Panc1 (cell line): ENCODE measurements at regions not wholly inside any gene's neighbourhood (a gene's known extent, or its start where the extent isn't known, plus 50 kb on each side); places are given as distances from the start of the nearest gene placed in this dataset.

Source experiments
- ATAC-seq: fragments of 200-7000 bp; cut with Tn5 transposase; 2 replicates; pipeline ENCODE4 v1.9.1; 2020; ENCODE audit warnings: mild to moderate bottlenecking, moderate library complexity
- BruUV-seq: library from RNA; stranded (reverse); fragments of 400-500 nt; replicated peaks from 2 replicates; lab custom pipeline; 2021; lab: Mats Ljungman, UMichigan
- CTCF ChIA-PET: fragments of 300-600 bp; sonication (Branson Sonifier 250); formaldehyde crosslinking; loops from one replicate; lab custom pipeline; 2022; ENCODE audit warnings: antibody characterized with exemption; lab: Charles Lee
- POLR2A ChIA-PET: fragments of 300-600 bp; sonication (Branson Sonifier 250); formaldehyde crosslinking; loops from one replicate; lab custom pipeline; 2022; ENCODE audit warnings: antibody characterized with exemption; lab: Charles Lee
- DNase-seq: peaks from one replicate; pipeline ENCODE4 v3.0.0-alpha.2; 2010; ENCODE audit warnings: low read depth, low spot score
- H3K27ac ChIP-seq: 2 replicates; pipeline ENCODE4 v1.5.1; 2011; ENCODE audit warnings: mild to moderate bottlenecking, low read length, inconsistent platforms
- H3K27me3 ChIP-seq: fragments of 200-500 bp; sonication (Bioruptor generic); 2 replicates; pipeline ENCODE4 v1.6.0; 2014; ENCODE audit warnings: low read length, inconsistent platforms; ENCODE audit not compliant: control insufficient read depth, insufficient read depth
- H3K36me3 ChIP-seq: fragments of 200-500 bp; sonication (Bioruptor generic); 2 replicates; pipeline ENCODE4 v1.5.1; 2014; ENCODE audit warnings: inconsistent platforms, mild to moderate bottlenecking, low read length, moderate library complexity; ENCODE audit not compliant: control insufficient read depth, insufficient read depth
- H3K4me1 ChIP-seq: 2 replicates; pipeline ENCODE4 v1.5.1; 2011; ENCODE audit warnings: inconsistent platforms, mild to moderate bottlenecking, low read length, moderate library complexity; ENCODE audit not compliant: control insufficient read depth, insufficient read depth
- H3K4me3 ChIP-seq, 2 experiments: 2 replicates each; pipeline ENCODE4 v1.5.1; 2011 to 2012; ENCODE audit warnings: low read depth in 2 of 2, low read length in 2 of 2, mild to moderate bottlenecking in 2 of 2, inconsistent platforms in 1 of 2, moderate library complexity in 1 of 2
- H3K9me3 ChIP-seq: fragments of 200-500 bp; sonication (Bioruptor generic); 2 replicates; pipeline ENCODE4 v1.5.1; 2014; ENCODE audit warnings: low read depth, mild to moderate bottlenecking, inconsistent platforms, low read length, moderate library complexity; ENCODE audit not compliant: control insufficient read depth, insufficient read depth
- POLR2AphosphoS5 ChIP-seq: IDR thresholded peaks from 2 replicates; pipeline ENCODE4 v1.6.1; 2012; ENCODE audit warnings: mild to moderate bottlenecking, low read depth, low read length, moderate library complexity
- SIN3A ChIP-seq: IDR thresholded peaks from 2 replicates; pipeline ENCODE4 v1.6.1; 2012; ENCODE audit warnings: low read depth, mild to moderate bottlenecking, low read length, moderate library complexity, borderline replicate concordance; ENCODE audit not compliant: insufficient read depth
- TCF7L2 ChIP-seq: IDR thresholded peaks from 2 replicates; pipeline ENCODE4 v1.6.1; 2011; ENCODE audit warnings: mild to moderate bottlenecking, low read depth, low read length, inconsistent platforms
- in situ Hi-C: cut with HindIII; loops from 2 replicates; pipeline ENCODE4 v1.10.0; 2016; ENCODE audit warnings: low sequenced_read_pairs, low pct_unique_long_range_greater_than_20kb
- intact Hi-C: fragments of 100-400 bp; cut with micrococcal nuclease; formaldehyde crosslinking; loops from one replicate; pipeline ENCODE4 v1.10.0; 2022; ENCODE audit not compliant: unreplicated experiment
- TF ChIP-seq, protein P1 (sequence below): fragments of 450-650 bp; IDR thresholded peaks from 2 replicates; pipeline ENCODE4 v1.5.1; 2017; ENCODE audit warnings: mild to moderate bottlenecking
- TF ChIP-seq, protein P2 (sequence below), 2 experiments: IDR thresholded peaks; 2 replicates each; pipeline ENCODE4 v1.6.1; 2011 to 2012; ENCODE audit warnings: low read depth in 2 of 2, control low read depth in 1 of 2, low read length in 1 of 2, mild to moderate bottlenecking in 1 of 2, moderate library complexity in 1 of 2; ENCODE audit not compliant: insufficient read depth in 1 of 2

DNA sequence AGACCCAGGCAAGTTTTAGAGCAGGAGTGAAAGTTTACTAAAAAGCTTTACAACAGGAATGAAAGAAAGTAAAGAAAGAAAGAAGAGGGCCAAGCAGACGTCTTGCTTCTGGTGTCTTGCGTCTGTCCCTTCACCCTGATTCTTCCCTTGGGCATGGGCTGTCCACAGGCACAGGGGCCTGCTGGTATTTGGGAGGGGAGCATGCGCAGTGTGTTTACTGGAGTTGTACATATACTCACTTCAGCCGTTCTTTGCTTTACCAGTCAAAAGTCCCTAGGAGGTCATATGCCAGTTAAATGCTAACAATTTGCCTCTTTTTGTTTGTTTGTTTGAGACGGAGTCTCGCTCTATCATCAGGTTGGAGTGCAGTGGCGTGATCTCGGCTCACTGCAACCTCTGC, 875.9 kb downstream of the REEP3 start:
- CTCF ChIA-PET, result no interaction called here
- Histone ChIP-seq H3K9me3 (no peaks in the 10 kb centered on the region), H3K36me3 (no peaks in the 10 kb centered on the region), H3K27ac (no peak overlapping the region), H3K4me1 (no peaks in the 10 kb centered on the region), H3K4me3 (no peak overlapping the region), H3K27me3 (no peaks in the 10 kb centered on the region)
- no TSS peak for BruUV-seq
- DNase-seq, result no peak
- intact Hi-C loops, result no loop called here
- TF ChIP-seq POLR2AphosphoS5, result no peak
- no peak for TF ChIP-seq TCF7L2
- TF ChIP-seq SIN3A, result no peak
- TF ChIP-seq, protein P1, sequence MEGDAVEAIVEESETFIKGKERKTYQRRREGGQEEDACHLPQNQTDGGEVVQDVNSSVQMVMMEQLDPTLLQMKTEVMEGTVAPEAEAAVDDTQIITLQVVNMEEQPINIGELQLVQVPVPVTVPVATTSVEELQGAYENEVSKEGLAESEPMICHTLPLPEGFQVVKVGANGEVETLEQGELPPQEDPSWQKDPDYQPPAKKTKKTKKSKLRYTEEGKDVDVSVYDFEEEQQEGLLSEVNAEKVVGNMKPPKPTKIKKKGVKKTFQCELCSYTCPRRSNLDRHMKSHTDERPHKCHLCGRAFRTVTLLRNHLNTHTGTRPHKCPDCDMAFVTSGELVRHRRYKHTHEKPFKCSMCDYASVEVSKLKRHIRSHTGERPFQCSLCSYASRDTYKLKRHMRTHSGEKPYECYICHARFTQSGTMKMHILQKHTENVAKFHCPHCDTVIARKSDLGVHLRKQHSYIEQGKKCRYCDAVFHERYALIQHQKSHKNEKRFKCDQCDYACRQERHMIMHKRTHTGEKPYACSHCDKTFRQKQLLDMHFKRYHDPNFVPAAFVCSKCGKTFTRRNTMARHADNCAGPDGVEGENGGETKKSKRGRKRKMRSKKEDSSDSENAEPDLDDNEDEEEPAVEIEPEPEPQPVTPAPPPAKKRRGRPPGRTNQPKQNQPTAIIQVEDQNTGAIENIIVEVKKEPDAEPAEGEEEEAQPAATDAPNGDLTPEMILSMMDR, result no peak
- TF ChIP-seq, protein P2, sequence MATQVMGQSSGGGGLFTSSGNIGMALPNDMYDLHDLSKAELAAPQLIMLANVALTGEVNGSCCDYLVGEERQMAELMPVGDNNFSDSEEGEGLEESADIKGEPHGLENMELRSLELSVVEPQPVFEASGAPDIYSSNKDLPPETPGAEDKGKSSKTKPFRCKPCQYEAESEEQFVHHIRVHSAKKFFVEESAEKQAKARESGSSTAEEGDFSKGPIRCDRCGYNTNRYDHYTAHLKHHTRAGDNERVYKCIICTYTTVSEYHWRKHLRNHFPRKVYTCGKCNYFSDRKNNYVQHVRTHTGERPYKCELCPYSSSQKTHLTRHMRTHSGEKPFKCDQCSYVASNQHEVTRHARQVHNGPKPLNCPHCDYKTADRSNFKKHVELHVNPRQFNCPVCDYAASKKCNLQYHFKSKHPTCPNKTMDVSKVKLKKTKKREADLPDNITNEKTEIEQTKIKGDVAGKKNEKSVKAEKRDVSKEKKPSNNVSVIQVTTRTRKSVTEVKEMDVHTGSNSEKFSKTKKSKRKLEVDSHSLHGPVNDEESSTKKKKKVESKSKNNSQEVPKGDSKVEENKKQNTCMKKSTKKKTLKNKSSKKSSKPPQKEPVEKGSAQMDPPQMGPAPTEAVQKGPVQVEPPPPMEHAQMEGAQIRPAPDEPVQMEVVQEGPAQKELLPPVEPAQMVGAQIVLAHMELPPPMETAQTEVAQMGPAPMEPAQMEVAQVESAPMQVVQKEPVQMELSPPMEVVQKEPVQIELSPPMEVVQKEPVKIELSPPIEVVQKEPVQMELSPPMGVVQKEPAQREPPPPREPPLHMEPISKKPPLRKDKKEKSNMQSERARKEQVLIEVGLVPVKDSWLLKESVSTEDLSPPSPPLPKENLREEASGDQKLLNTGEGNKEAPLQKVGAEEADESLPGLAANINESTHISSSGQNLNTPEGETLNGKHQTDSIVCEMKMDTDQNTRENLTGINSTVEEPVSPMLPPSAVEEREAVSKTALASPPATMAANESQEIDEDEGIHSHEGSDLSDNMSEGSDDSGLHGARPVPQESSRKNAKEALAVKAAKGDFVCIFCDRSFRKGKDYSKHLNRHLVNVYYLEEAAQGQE (IDR thresholded peaks at IDR 0.05; ENCODE audit: insufficient read depth in 1 of 2, low read depth in 2 of 2, low read length in 1 of 2), result no peak
- POLR2A ChIA-PET, result no interaction called here
- ATAC-seq, result no peak
- in situ Hi-C loops, result no loop called here

GRCh38 chr10:64408391-64409183, 887.4 kb downstream of the REEP3 start:
- ATAC-seq (no peak), DNase-seq (no peak)
- no peaks in the 10 kb centered on the region for H3K27me3 ChIP-seq
- no peaks in the 10 kb centered on the region for H3K36me3 ChIP-seq
- H3K9me3 ChIP-seq, result peaks cover 3% of the 10 kb centered on the region; the same call in 1 of the 2 replicates
- no peaks in the 10 kb centered on the region for H3K4me1 ChIP-seq
- no TSS peak for BruUV-seq
- in situ Hi-C loops (no loop called here), intact Hi-C loops (no loop called here)
- ChIA-PET POLR2A (no interaction called here), CTCF (interaction anchor here (0.7 kb wide), 2 partner anchors 267 to 367 kb away, joined by 4 to 14 read pairs; no protein-coding TSS in a partner anchor)
- TF ChIP-seq SIN3A, result no peak
- TF ChIP-seq, protein P2 (IDR thresholded peaks at IDR 0.05; ENCODE audit: insufficient read depth in 1 of 2, low read depth in 2 of 2, low read length in 1 of 2), result no peak
- TF ChIP-seq, protein P1, result no peak
- H3K4me3 ChIP-seq, result no peak overlapping the region
- no peak overlapping the region for H3K27ac ChIP-seq
